C4-2B (cell line): ENCODE measurements at regions not wholly inside any gene's neighbourhood (a gene's known extent, or its start where the extent isn't known, plus 50 kb on each side); places are given as distances from the start of the nearest gene placed in this dataset.

Experiments
- CTCF ChIP-seq: fragments of 450-650 bp; conservative IDR thresholded peaks from 2 replicates; pipeline ENCODE4 v1.5.1; 2017; ENCODE audit warnings: mild to moderate bottlenecking
- ZFX ChIP-seq: fragments of 450-650 bp; IDR thresholded peaks from 2 replicates; pipeline ENCODE4 v1.6.1; 2017

- TF ChIP-seq CTCF (no peak), ZFX (no peak)
These were observed 141.2 kb upstream of the SLCO3A1 start for GRCh38 chr15:91712286-91712685.
